ENCODE measurements at regions not wholly inside any gene's neighbourhood (a gene's known extent, or its start where the extent isn't known, plus 50 kb on each side); places are given as distances from the start of the nearest gene placed in this dataset.

- TF ChIP-seq CTCF (IDR thresholded peaks at IDR 0.05) (no peak), POLR2A (IDR thresholded peaks at IDR 0.05) (no peak)
Measured at GRCh38 chr5:120084543-120084870, 379.6 kb upstream of the PRR16 start.
